ENCODE measurements at regions not wholly inside any gene's neighbourhood (a gene's known extent, or its start where the extent isn't known, plus 50 kb on each side); places are given as distances from the start of the nearest gene placed in this dataset.
"Not testable (repeated sequence)": the region's sequence is repeated elsewhere in the genome, so short reads cannot be mapped to it uniquely, and the experiment has no call there.

- H3K27ac Mint-ChIP-seq, result no peak overlapping the region
- no peaks in the 10 kb centered on the region for H3K4me1 Mint-ChIP-seq
- peaks cover 0 to 12% (median 9%) of the 10 kb centered on the region in 6 donors for H3K9me3 Mint-ChIP-seq
- no peaks in the 10 kb centered on the region for H3K36me3 Mint-ChIP-seq
- no peak overlapping the region for H3K4me3 Mint-ChIP-seq
- DNase-seq, result no peak
- peaks cover 0 to 2% (median 0%) of the 10 kb centered on the region in 3 donors for H3K27me3 Mint-ChIP-seq (ENCODE audit: low read depth in 3 of 3)
These were observed 332.6 kb upstream of the TPK1 start for GRCh38 chr7:145168427-145168826.

DNA sequence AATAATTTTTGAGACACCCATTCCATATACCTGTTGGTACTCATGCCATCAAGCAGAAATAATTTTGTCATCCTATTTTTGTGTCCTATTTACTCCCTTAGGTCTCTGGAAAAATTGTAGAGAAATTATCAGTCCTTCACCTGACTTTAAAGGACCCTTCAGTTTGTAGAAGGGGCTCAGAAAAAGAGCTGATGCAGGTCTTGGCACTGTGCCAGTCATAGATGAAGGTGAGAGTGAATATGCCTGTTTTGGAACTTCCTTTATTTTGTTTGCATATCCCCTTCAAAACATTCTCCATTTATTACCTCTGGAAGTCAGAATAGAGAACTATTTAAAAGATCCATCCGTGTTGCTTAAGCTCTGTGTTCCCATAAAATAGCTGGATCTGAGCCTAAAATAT, 321.0 kb upstream of the TPK1 start:
- Mint-ChIP-seq H3K36me3 (no peaks in the 10 kb centered on the region), H3K27ac (no peak overlapping the region), H3K4me1 (no peaks in the 10 kb centered on the region), H3K9me3 (peaks cover 0 to 5% (median 2%) of the 10 kb centered on the region in 6 donors), H3K4me3 (no peak overlapping the region), H3K27me3 (ENCODE audit: low read depth in 3 of 3) (no peaks in the 10 kb centered on the region)
- no peak for DNase-seq

- Mint-ChIP-seq H3K4me1 (no peaks in the 10 kb centered on the region), H3K36me3 (no peaks in the 10 kb centered on the region), H3K4me3 (no peak overlapping the region), H3K27me3 (ENCODE audit: low read depth in 3 of 3) (peaks cover 0 to 5% (median 0%) of the 10 kb centered on the region in 3 donors), H3K27ac (no peak overlapping the region), H3K9me3 (peaks cover 0 to 11% (median 8%) of the 10 kb centered on the region in 6 donors)
- no peak for DNase-seq
These were observed 316.7 kb upstream of the TPK1 start for GRCh38 chr7:145152589-145152988.

DNA sequence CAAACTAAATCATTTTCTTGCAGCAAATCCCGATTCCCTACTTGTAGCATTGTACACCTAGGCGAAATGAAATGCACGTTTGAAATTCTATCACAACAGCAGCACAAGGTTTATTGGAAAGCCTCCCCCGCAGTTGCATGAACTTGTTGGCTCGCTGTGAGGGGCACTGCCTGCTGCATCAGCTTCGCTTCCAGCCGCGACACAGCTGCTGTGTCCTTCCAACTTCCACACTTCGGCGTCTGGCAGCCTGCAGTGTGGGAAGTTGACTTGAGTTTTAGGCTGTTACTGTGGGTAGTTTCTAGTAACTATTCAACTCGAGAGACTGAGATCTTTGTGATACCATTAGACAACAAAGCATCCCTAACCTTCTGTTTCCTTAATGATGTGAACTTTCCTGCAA, 315.8 kb upstream of the TPK1 start:
- no peaks in the 10 kb centered on the region for H3K36me3 Mint-ChIP-seq
- H3K4me1 Mint-ChIP-seq, result no peaks in the 10 kb centered on the region
- no peak overlapping the region for H3K4me3 Mint-ChIP-seq
- no peak for DNase-seq
- H3K27ac Mint-ChIP-seq, result no peak overlapping the region
- H3K9me3 Mint-ChIP-seq, result peaks cover 0 to 11% (median 8%) of the 10 kb centered on the region in 6 donors
- H3K27me3 Mint-ChIP-seq (ENCODE audit: low read depth in 3 of 3), result peaks cover 0 to 6% (median 0%) of the 10 kb centered on the region in 3 donors

DNA sequence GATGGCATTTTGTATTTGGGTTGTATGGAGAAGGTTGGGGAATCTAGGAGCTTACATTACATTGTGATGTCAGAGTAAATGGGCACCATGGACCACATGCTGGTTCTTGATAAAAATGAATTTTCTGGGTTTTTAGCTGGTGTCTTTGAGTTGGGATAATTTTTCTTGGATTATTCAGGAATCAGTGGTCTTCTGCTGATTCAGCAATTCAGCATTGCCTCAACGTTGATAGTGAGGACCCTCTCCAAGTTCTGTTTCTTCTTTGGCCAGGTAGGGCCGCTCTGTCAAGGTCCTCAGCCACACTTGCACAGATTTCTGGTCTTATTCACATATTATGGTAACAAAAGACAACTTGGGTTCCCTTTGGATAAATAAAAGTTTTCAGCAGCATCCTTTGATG, 312.0 kb upstream of the TPK1 start:
- Mint-ChIP-seq H3K36me3 (no peaks in the 10 kb centered on the region), H3K9me3 (peaks cover 0 to 10% (median 8%) of the 10 kb centered on the region in 6 donors), H3K4me3 (no peak overlapping the region), H3K4me1 (no peaks in the 10 kb centered on the region), H3K27me3 (ENCODE audit: low read depth in 3 of 3) (peaks cover 0 to 6% (median 0%) of the 10 kb centered on the region in 3 donors), H3K27ac (no peak overlapping the region)
- DNase-seq, result no peak

DNA sequence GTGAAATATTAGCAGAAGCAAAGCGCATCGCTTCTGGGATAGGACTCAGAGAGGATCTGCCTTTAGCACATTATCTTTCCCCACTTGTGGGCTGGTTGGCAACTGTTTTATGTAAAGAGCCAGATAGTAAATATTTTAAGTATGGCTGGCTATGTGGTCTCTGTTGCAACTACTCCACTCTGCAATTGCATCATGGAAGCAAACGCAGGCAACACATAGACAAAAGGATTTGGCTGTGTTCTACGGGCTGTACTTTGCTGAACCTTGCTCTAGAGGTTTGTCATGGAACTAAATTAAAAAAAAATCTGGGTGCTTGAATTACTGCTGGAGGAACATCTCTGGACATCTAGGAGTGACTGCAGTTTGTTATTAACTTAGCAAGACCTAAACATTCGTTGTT, 307.8 kb upstream of the TPK1 start:
- H3K4me1 Mint-ChIP-seq, result no peaks in the 10 kb centered on the region
- no peak for DNase-seq
- peaks cover 0 to 2% (median 0%) of the 10 kb centered on the region in 3 donors for H3K27me3 Mint-ChIP-seq (ENCODE audit: low read depth in 3 of 3)
- peaks cover 0 to 3% (median 0%) of the 10 kb centered on the region in 6 donors for H3K9me3 Mint-ChIP-seq
- no peaks in the 10 kb centered on the region for H3K36me3 Mint-ChIP-seq
- no peak overlapping the region for H3K27ac Mint-ChIP-seq
- H3K4me3 Mint-ChIP-seq, result no peak overlapping the region

DNA sequence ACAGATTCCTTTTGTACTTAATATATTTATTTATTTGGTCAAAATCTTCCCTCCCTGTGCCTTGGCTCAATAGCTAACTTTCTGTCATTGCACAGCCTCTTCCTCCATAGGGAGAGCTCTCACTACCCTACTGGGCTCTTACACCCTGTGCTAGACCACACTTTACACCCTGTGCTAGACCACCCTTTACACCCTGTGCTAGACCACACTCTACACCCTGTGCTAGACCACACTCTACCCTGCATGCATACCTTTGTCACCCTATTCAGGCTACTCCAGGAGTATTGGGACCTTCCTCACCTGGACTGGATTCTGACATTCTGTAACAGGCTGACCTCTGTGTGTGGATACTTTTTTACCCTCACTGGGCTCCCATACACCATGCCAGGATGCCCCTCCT, 298.5 kb upstream of the TPK1 start:
- Mint-ChIP-seq H3K27ac (no peak overlapping the region), H3K9me3 (peaks cover 0 to 8% (median 3%) of the 10 kb centered on the region in 6 donors), H3K4me3 (no peak overlapping the region), H3K27me3 (ENCODE audit: low read depth in 3 of 3) (no peaks in the 10 kb centered on the region), H3K36me3 (no peaks in the 10 kb centered on the region), H3K4me1 (no peaks in the 10 kb centered on the region)
- no peak for DNase-seq

DNA sequence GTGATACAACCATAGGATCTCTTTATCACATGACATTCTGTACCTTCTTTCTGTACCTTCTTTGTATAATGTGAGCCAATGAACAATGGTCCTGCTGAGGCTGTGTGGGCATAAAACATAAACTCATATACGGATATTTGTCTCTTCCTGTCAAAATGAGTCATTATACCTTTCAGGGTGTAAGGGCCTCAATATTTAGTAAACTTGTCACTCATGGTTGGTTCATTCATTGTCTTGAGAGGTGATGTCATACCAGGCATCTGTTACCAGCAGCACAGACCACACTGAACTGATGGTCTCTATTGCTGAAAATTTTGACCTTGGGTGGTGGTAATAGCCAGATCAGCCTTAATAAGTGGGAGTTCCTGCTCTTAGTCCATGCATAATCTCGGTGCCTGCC, 287.6 kb upstream of the TPK1 start:
- no peaks in the 10 kb centered on the region for H3K4me1 Mint-ChIP-seq
- H3K9me3 Mint-ChIP-seq, result peaks cover 0 to 16% (median 2%) of the 10 kb centered on the region in 6 donors

DNA sequence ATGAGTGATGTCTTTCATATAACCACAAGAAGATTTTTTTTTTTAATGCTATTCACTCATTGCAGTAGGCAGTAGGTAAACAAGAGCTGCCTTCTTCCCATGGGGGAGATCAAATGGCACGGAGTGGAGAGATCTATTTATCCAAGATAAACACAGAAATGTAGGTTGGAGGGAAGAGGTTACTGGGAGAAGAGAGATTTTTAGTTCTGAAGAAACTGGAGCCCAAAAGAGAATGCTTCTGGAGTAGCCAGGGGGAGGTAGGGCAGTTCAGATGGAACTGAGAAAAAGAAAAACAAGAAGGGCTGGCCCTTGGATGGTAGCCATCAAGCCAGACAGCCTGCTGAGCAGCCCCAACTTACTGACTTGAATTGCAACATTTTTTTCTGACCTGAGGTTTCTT, 270.1 kb upstream of the TPK1 start:
- Mint-ChIP-seq H3K9me3 (peaks cover 0 to 12% (median 5%) of the 10 kb centered on the region in 6 donors), H3K4me3 (no peak overlapping the region), H3K27ac (no peak overlapping the region), H3K27me3 (ENCODE audit: low read depth in 3 of 3) (peaks cover 0 to 3% (median 0%) of the 10 kb centered on the region in 3 donors), H3K4me1 (no peaks in the 10 kb centered on the region), H3K36me3 (peaks cover 0 to 3% (median 0%) of the 10 kb centered on the region in 3 donors)
- no peak for DNase-seq

More for the DNA sequence above, 287.6 kb upstream of the TPK1 start:
- Mint-ChIP-seq H3K36me3 (no peaks in the 10 kb centered on the region), H3K27me3 (ENCODE audit: low read depth in 3 of 3) (peaks cover 0 to 4% (median 0%) of the 10 kb centered on the region in 3 donors), H3K27ac (no peak overlapping the region), H3K4me3 (no peak overlapping the region)
- DNase-seq, result no peak

- Mint-ChIP-seq H3K4me1 (no peaks in the 10 kb centered on the region), H3K36me3 (peaks cover 0 to 3% (median 0%) of the 10 kb centered on the region in 3 donors), H3K27me3 (ENCODE audit: low read depth in 3 of 3) (peaks cover 0 to 3% (median 0%) of the 10 kb centered on the region in 3 donors), H3K4me3 (no peak overlapping the region), H3K9me3 (peaks cover 0 to 11% (median 4%) of the 10 kb centered on the region in 6 donors), H3K27ac (no peak overlapping the region)
- DNase-seq, result no peak
These were observed 269.7 kb upstream of the TPK1 start for GRCh38 chr7:145105561-145105960.

GRCh38 chr7:145104400-145104799, 268.5 kb upstream of the TPK1 start:
- no peak for DNase-seq
- H3K9me3 Mint-ChIP-seq, result peaks cover 0 to 6% (median 4%) of the 10 kb centered on the region in 6 donors
- H3K27me3 Mint-ChIP-seq (ENCODE audit: low read depth in 3 of 3), result peaks cover 0 to 3% (median 0%) of the 10 kb centered on the region in 3 donors
- H3K36me3 Mint-ChIP-seq, result peaks cover 0 to 3% (median 0%) of the 10 kb centered on the region in 3 donors
- no peaks in the 10 kb centered on the region for H3K4me1 Mint-ChIP-seq
- no peak overlapping the region for H3K4me3 Mint-ChIP-seq
- no peak overlapping the region for H3K27ac Mint-ChIP-seq

GRCh38 chr7:145102199-145102598, 266.3 kb upstream of the TPK1 start:
- not testable (repeated sequence) for DNase-seq; H3K36me3 Mint-ChIP-seq; H3K4me3 Mint-ChIP-seq; H3K27ac Mint-ChIP-seq; H3K4me1 Mint-ChIP-seq; H3K27me3 Mint-ChIP-seq (ENCODE audit: low read depth in 3 of 3); H3K9me3 Mint-ChIP-seq

DNA sequence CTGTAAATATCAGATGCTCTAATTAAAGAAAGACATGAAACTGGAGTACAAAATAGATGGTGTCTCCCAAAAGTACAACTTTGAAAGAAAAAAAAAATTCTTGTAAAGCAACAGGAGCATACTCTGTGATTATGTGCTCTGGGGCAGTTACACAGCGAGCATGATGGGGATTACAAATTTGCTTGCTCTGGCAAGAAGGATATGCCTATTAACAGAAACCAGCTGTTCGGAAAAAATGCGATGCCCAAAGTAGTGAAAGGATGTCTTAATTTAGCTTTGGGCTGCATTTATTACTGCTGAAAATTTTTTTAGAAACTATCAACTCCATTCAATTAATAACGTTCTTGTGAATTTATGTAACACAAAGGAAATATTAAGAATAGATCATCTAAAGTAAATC, 256.9 kb upstream of the TPK1 start:
- no peaks in the 10 kb centered on the region for H3K4me1 Mint-ChIP-seq
- DNase-seq, result no peak
- H3K27me3 Mint-ChIP-seq (ENCODE audit: low read depth in 3 of 3), result peaks cover 0 to 6% (median 0%) of the 10 kb centered on the region in 3 donors
- H3K27ac Mint-ChIP-seq, result no peak overlapping the region
- peaks cover 0 to 12% (median 6%) of the 10 kb centered on the region in 6 donors for H3K9me3 Mint-ChIP-seq
- H3K4me3 Mint-ChIP-seq, result no peak overlapping the region
- no peaks in the 10 kb centered on the region for H3K36me3 Mint-ChIP-seq

DNA sequence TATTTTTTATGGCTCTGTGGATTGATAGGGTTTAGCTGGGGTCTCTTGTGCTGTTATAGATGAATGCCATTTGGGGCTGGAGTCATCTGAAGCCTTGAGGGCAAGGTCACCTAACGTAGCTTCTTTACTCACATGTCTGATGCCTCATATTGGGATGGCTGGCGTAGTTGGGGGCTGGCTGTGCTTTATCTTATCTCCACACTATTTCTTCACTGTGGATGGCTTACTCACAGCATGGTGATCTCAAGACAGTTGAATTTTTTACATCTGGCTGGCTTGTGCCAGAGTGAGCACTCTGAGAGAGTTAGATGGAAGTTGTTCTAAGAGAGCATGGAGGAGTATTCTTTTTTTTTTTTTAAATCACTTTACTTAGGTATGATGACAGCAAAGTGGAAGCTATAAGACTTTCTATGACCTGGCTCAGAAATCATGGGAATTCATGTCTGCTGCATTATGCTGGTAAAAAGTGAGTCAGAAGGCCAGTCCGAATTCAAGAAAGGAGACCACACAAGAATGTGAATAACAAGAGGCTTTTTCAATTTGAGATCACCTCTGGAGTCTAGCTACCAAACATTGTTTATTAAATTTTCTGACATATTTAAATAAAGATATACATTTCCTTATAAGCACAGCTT, 252.4 kb upstream of the TPK1 start:
- no peaks in the 10 kb centered on the region for H3K36me3 Mint-ChIP-seq
- H3K4me3 Mint-ChIP-seq, result no peak overlapping the region
- no peaks in the 10 kb centered on the region for H3K4me1 Mint-ChIP-seq
- no peak overlapping the region for H3K27ac Mint-ChIP-seq
- no peak for DNase-seq
- H3K9me3 Mint-ChIP-seq, result peaks cover 3 to 9% (median 6%) of the 10 kb centered on the region in 6 donors
- peaks cover 0 to 7% (median 2%) of the 10 kb centered on the region in 3 donors for H3K27me3 Mint-ChIP-seq (ENCODE audit: low read depth in 3 of 3)

Measured in immature natural killer cell (primary cell).